Omental fat pad (tissue), 3 donors: ENCODE measurements at regions not wholly inside any gene's neighbourhood (a gene's known extent, or its start where the extent isn't known, plus 50 kb on each side); places are given as distances from the start of the nearest gene placed in this dataset.

Experiments used
- ATAC-seq: fragments of 150-250 bp; one replicate; pipeline ENCODE4 v1.9.1; 2016; ENCODE audit warnings: mild to moderate bottlenecking, moderate library complexity; ENCODE audit not compliant: low FRiP score
- DNase-seq: peaks from one replicate; pipeline ENCODE4 v3.0.0-alpha.2; 2019; ENCODE audit warnings: low spot score
- CTCF ChIP-seq, 3 donors: fragments of 450-650 bp; IDR thresholded peaks; one replicate each; pipeline ENCODE4 v1.5.1; 2016 to 2017; ENCODE audit warnings: antibody characterized with exemption in 3 of 3, mild to moderate bottlenecking in 3 of 3, moderate library complexity in 2 of 3

- no peak for TF ChIP-seq CTCF (IDR thresholded peaks at IDR 0.05)
- DNase-seq, result no peak
- no peak for ATAC-seq
These were observed 291.7 kb upstream of the FOXF1 start for GRCh38 chr16:86218479-86219170.

- ATAC-seq (no peak), DNase-seq (no peak)
- TF ChIP-seq CTCF (IDR thresholded peaks at IDR 0.05), result no peak
These were observed 290.5 kb upstream of the FOXF1 start for GRCh38 chr16:86219655-86220445.

GRCh38 chr16:86220561-86220960 is 289.8 kb upstream of the FOXF1 start:
- no peak for ATAC-seq
- no peak for TF ChIP-seq CTCF (IDR thresholded peaks at IDR 0.05)
- DNase-seq, result no peak

GRCh38 chr16:86221085-86221484 is 289.2 kb upstream of the FOXF1 start:
- ATAC-seq, result no peak
- TF ChIP-seq CTCF (IDR thresholded peaks at IDR 0.05), result no peak
- DNase-seq, result no peak

- ATAC-seq (no peak), DNase-seq (no peak)
- TF ChIP-seq CTCF (IDR thresholded peaks at IDR 0.05), result no peak
These were observed 287.8 kb upstream of the FOXF1 start for GRCh38 chr16:86222547-86222946.

GRCh38 chr16:86222965-86223551 is 287.3 kb upstream of the FOXF1 start:
- ATAC-seq (peak; percentile 70), DNase-seq (no peak)
- TF ChIP-seq CTCF (IDR thresholded peaks at IDR 0.05), result no peak
